ENCODE measurements at regions not wholly inside any gene's neighbourhood (a gene's known extent, or its start where the extent isn't known, plus 50 kb on each side); places are given as distances from the start of the nearest gene placed in this dataset.

DNA sequence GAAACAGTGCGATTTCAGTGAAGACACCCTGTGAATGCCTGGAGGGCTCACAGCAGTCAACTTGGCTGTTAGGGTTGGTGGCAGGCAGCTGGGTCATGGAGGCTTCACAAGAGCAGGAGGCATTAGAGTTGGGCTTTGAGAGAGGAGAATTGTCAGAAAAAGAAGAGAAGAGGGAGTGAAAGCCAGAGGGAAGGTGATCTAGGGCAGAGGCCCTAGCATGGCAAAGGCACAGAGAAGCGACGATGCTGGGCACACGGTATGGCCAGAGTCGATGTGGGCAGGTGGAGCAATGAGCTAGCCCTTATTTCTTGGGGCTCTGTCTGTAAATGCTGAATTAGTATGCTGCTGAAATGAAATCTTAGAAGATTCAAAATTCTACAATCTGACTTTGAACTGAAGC lies 52.6 kb upstream of the OLFM4 start:
- Mint-ChIP-seq H3K4me1 (no peaks in the 10 kb centered on the region), H3K27ac (no peak overlapping the region), H3K36me3 (no peaks in the 10 kb centered on the region), H3K9me3 (no peaks in the 10 kb centered on the region), H3K27me3 (peaks cover 11 to 21% of the 10 kb centered on the region in 2 donors), H3K4me3 (no peak overlapping the region)
- POLR2A ChIA-PET, result no interaction called here
- H3K36me3 ChIP-seq (ENCODE audit: control insufficient read depth in 2 of 2, extremely low read depth in 1 of 2, insufficient read depth in 1 of 2, low read length in 1 of 2), result no peaks in the 10 kb centered on the region
- no peak for DNase-seq
- no peaks in the 10 kb centered on the region for H3K9me3 ChIP-seq
- ATAC-seq (replicated peaks in 1 of 4), result no peak
- H3K4me3 ChIP-seq (ENCODE audit: control insufficient read depth in 1 of 2, extremely low read depth in 1 of 2, low read length in 1 of 2), result no peak overlapping the region
- 96% methylated on average over 4 of the region's 5 CpGs for WGBS (ENCODE audit: insufficient coverage)
- no peak overlapping the region for H3K27ac ChIP-seq (ENCODE audit: low read length)
- CTCF ChIA-PET, result interaction anchor here in 1 of 2 donors (1.5 kb wide), 1 partner anchor 8 kb away, joined by 4 read pairs; no protein-coding TSS in a partner anchor
- peaks cover 0 to 8% of the 10 kb centered on the region in 2 experiments for H3K27me3 ChIP-seq (replicated peaks in 1 of 2; ENCODE audit: control insufficient read depth in 2 of 2, extremely low read depth in 1 of 2, insufficient read depth in 2 of 2, low read length in 1 of 2)
- H3K4me1 ChIP-seq (ENCODE audit: control insufficient read depth in 1 of 2, extremely low read depth in 1 of 2, insufficient read depth in 2 of 2, low read length in 2 of 2), result no peaks in the 10 kb centered on the region

DNA sequence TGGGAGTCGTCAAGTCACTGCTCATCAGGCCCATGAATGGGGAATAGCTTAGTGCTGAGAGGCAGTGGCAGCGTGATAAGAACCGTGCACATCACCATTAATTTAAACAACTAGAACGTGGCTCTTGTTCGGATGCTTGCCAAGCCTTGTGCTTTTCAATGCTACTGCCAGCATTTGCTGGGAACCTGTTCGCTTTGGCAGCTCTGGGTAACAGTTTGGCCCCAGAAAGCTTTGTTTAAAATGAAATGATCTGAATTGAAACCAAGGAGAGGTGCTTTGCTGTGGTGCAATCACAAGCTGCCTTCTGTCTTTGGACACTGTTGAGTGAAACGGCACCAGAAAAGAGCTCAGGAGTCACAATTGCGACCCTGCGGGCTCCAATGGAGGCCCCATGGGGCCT lies 53.5 kb upstream of the OLFM4 start:
- no peaks in the 10 kb centered on the region for H3K4me1 Mint-ChIP-seq
- ChIA-PET POLR2A (no interaction called here), CTCF (no interaction called here)
- no peaks in the 10 kb centered on the region for H3K36me3 Mint-ChIP-seq
- H3K9me3 ChIP-seq, result no peaks in the 10 kb centered on the region
- H3K27me3 Mint-ChIP-seq, result peaks cover 11 to 18% of the 10 kb centered on the region in 2 donors
- H3K27ac ChIP-seq (ENCODE audit: low read length), result no peak overlapping the region
- H3K4me3 Mint-ChIP-seq, result no peak overlapping the region
- H3K36me3 ChIP-seq (ENCODE audit: control insufficient read depth in 2 of 2, extremely low read depth in 1 of 2, insufficient read depth in 1 of 2, low read length in 1 of 2), result no peaks in the 10 kb centered on the region
- no peak overlapping the region for H3K4me3 ChIP-seq (ENCODE audit: control insufficient read depth in 1 of 2, extremely low read depth in 1 of 2, low read length in 1 of 2)
- H3K27ac Mint-ChIP-seq, result no peak overlapping the region
- peaks cover 0 to 11% of the 10 kb centered on the region in 2 experiments for H3K27me3 ChIP-seq (replicated peaks in 1 of 2; ENCODE audit: control insufficient read depth in 2 of 2, extremely low read depth in 1 of 2, insufficient read depth in 2 of 2, low read length in 1 of 2)
- no peak for ATAC-seq (replicated peaks in 1 of 4)
- no peak for DNase-seq
- no peaks in the 10 kb centered on the region for H3K4me1 ChIP-seq (ENCODE audit: control insufficient read depth in 1 of 2, extremely low read depth in 1 of 2, insufficient read depth in 2 of 2, low read length in 2 of 2)
- 86% methylated on average over 1 of the region's 9 CpGs for WGBS (ENCODE audit: insufficient coverage)
- no peaks in the 10 kb centered on the region for H3K9me3 Mint-ChIP-seq

DNA sequence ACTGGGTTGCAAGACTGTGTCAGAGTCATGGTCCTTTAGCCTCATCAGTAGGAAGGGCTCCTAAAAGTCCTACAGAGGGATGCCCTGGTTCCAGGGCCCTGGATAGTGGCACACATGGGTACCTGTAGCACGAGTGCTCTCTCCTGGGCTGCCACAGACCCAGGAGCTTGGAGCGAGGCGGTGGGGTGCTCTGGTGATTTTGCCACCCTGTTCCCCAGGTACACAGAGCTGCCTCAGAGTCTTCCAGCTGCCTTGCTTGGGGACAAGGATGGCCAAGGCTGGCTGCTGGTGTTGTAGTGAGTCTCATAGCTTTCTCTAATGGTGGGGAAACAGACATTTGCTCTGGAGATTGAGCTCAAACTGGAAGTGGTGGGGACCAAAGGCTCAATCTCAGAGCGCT lies 53.9 kb upstream of the OLFM4 start:
- Histone ChIP-seq H3K4me1 (ENCODE audit: control insufficient read depth in 1 of 2, extremely low read depth in 1 of 2, insufficient read depth in 2 of 2, low read length in 2 of 2) (no peaks in the 10 kb centered on the region), H3K9me3 (no peaks in the 10 kb centered on the region), H3K27me3 (replicated peaks in 1 of 2; ENCODE audit: control insufficient read depth in 2 of 2, extremely low read depth in 1 of 2, insufficient read depth in 2 of 2, low read length in 1 of 2) (peaks cover 0 to 11% of the 10 kb centered on the region in 2 experiments), H3K27ac (ENCODE audit: low read length) (no peak overlapping the region), H3K36me3 (ENCODE audit: control insufficient read depth in 2 of 2, extremely low read depth in 1 of 2, insufficient read depth in 1 of 2, low read length in 1 of 2) (no peaks in the 10 kb centered on the region), H3K4me3 (ENCODE audit: control insufficient read depth in 1 of 2, extremely low read depth in 1 of 2, low read length in 1 of 2) (no peak overlapping the region)
- ChIA-PET POLR2A (no interaction called here), CTCF (no interaction called here)
- DNase-seq, result no peak
- Mint-ChIP-seq H3K27ac (no peak overlapping the region), H3K4me1 (no peaks in the 10 kb centered on the region), H3K36me3 (no peaks in the 10 kb centered on the region), H3K9me3 (no peaks in the 10 kb centered on the region), H3K4me3 (no peak overlapping the region), H3K27me3 (peaks cover 11 to 16% of the 10 kb centered on the region in 2 donors)
- no peak for ATAC-seq (replicated peaks in 1 of 4)
- whole genome bisulfite sequencing (ENCODE audit: insufficient coverage), result 76% methylated on average over 4 of the region's 4 CpGs

DNA sequence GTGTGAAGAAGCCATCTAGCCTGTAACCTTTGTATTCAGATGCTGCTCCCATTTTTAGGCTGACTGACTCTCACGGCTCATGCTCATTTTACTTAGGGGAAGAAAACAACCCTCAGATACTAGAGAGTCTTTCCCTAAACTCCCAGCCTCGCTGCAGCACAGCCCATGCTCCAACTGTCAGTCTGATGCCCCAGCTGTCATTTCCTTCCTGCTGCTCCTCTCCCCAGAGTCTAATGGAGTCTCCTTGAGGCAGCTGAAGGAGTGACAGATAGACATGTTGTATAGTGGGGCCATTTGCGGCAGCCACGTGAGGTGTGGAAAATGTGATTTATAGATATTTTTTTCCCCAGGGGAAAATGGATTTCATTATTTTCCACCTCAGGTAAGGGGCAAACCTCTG lies 59.2 kb upstream of the OLFM4 start:
- H3K9me3 ChIP-seq, result no peaks in the 10 kb centered on the region
- no peak overlapping the region for H3K4me3 ChIP-seq (ENCODE audit: control insufficient read depth in 1 of 2, extremely low read depth in 1 of 2, low read length in 1 of 2)
- H3K27ac ChIP-seq (ENCODE audit: low read length), result no peak overlapping the region
- Mint-ChIP-seq H3K4me3 (no peak overlapping the region), H3K9me3 (no peaks in the 10 kb centered on the region), H3K4me1 (no peaks in the 10 kb centered on the region), H3K27me3 (peaks cover 6 to 16% of the 10 kb centered on the region in 2 donors), H3K36me3 (no peaks in the 10 kb centered on the region), H3K27ac (no peak overlapping the region)
- ATAC-seq (replicated peaks in 1 of 4) (no peak), DNase-seq (no peak)
- POLR2A ChIA-PET, result interaction anchor here in 1 of 2 donors (0.6 kb wide), 1 partner anchor 9 kb away, joined by 3 read pairs; no protein-coding TSS in a partner anchor
- H3K4me1 ChIP-seq (ENCODE audit: control insufficient read depth in 1 of 2, extremely low read depth in 1 of 2, insufficient read depth in 2 of 2, low read length in 2 of 2), result no peaks in the 10 kb centered on the region
- peaks cover 0 to 9% of the 10 kb centered on the region in 2 experiments for H3K27me3 ChIP-seq (replicated peaks in 1 of 2; ENCODE audit: control insufficient read depth in 2 of 2, extremely low read depth in 1 of 2, insufficient read depth in 2 of 2, low read length in 1 of 2)
- CTCF ChIA-PET, result no interaction called here
- WGBS (ENCODE audit: insufficient coverage), result no CpG with 5 or more reads among the region's 4 CpGs
- H3K36me3 ChIP-seq (ENCODE audit: control insufficient read depth in 2 of 2, extremely low read depth in 1 of 2, insufficient read depth in 1 of 2, low read length in 1 of 2), result no peaks in the 10 kb centered on the region

DNA sequence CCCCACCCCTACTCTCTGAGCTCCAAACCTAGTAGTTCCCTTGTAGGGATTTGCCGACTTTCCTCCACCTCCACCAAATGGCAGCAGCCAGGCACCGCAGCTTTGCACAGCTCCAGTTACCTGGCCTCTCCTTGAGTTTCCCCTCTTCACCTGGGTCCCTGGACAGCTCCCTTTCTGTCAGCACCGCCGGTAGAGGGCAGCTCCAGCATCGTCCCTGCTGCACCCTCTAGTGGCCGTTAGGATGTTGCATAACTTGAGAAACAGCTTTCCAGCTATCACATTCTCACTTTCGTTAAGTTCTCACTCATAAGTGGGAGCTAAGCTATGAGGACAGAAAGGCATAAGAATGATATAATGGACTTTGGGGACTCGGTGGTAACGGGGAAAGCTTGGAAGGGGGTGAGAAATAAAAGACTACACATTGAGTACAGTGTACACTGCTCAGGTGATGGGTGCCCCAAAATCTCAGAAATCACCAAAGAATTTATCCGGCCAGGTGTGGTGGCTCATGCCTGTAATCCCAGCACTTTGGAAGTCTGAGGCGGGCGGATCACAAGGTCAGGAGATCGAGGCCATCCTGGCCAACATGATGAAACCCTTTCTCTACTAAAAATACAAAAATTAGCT lies 60.4 kb upstream of the OLFM4 start:
- H3K9me3 Mint-ChIP-seq, result no peaks in the 10 kb centered on the region
- Histone ChIP-seq H3K9me3 (no peaks in the 10 kb centered on the region), H3K36me3 (ENCODE audit: control insufficient read depth in 2 of 2, extremely low read depth in 1 of 2, insufficient read depth in 1 of 2, low read length in 1 of 2) (no peaks in the 10 kb centered on the region), H3K27me3 (replicated peaks in 1 of 2; ENCODE audit: control insufficient read depth in 2 of 2, extremely low read depth in 1 of 2, insufficient read depth in 2 of 2, low read length in 1 of 2) (peaks cover 0 to 9% of the 10 kb centered on the region in 2 experiments), H3K4me1 (ENCODE audit: control insufficient read depth in 1 of 2, extremely low read depth in 1 of 2, insufficient read depth in 2 of 2, low read length in 2 of 2) (no peaks in the 10 kb centered on the region), H3K27ac (ENCODE audit: low read length) (no peak overlapping the region), H3K4me3 (ENCODE audit: control insufficient read depth in 1 of 2, extremely low read depth in 1 of 2, low read length in 1 of 2) (no peak overlapping the region)
- no peaks in the 10 kb centered on the region for H3K36me3 Mint-ChIP-seq
- ChIA-PET POLR2A (no interaction called here), CTCF (interaction anchor here (0.6 to 1.6 kb wide), 17 partner anchors 9 to 362 kb away, joined by 3 to 10 read pairs (median 4); partner anchors contain the start of gene SUGT1 (in 1 of the 2))
- ATAC-seq (replicated peaks in 1 of 4) (peak; percentile 61 to 78 (median 70)), DNase-seq (peak in 34 of 35 experiments; percentile 12 to 65 (median 42))
- no peak overlapping the region for H3K27ac Mint-ChIP-seq
- no peak overlapping the region for H3K4me3 Mint-ChIP-seq
- peaks cover 3 to 12% of the 10 kb centered on the region in 2 donors for H3K27me3 Mint-ChIP-seq
- WGBS (ENCODE audit: insufficient coverage), result 0% methylated on average over 5 of the region's 13 CpGs
- H3K4me1 Mint-ChIP-seq, result no peaks in the 10 kb centered on the region

DNA sequence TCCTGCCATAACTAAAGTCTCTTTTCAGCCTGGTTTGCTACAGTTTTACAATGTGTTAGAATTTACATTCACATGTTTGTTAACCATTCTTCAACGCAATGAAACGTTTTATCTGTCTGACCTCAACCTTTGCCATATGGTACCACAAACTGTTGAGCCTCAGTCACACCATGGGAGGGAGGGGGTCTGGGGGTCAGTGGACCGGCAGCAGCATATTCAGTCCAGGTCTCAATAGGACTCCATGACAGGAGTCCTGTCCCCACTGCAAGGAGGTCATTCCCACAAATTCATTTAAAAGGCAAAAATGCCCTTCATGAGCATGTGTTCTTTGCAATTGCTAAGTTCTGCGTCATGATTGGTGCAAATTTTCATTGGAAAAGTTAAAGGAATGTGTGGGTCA lies 66.6 kb upstream of the OLFM4 start:
- H3K27ac ChIP-seq (ENCODE audit: low read length), result no peak overlapping the region
- 29% methylated on average over 1 of the region's 4 CpGs for WGBS (ENCODE audit: insufficient coverage)
- H3K27me3 ChIP-seq (replicated peaks in 1 of 2; ENCODE audit: control insufficient read depth in 2 of 2, extremely low read depth in 1 of 2, insufficient read depth in 2 of 2, low read length in 1 of 2), result peaks cover 0 to 3% of the 10 kb centered on the region in 2 experiments
- no peaks in the 10 kb centered on the region for H3K9me3 Mint-ChIP-seq
- H3K36me3 ChIP-seq (ENCODE audit: control insufficient read depth in 2 of 2, extremely low read depth in 1 of 2, insufficient read depth in 1 of 2, low read length in 1 of 2), result no peaks in the 10 kb centered on the region
- H3K36me3 Mint-ChIP-seq, result no peaks in the 10 kb centered on the region
- no peak overlapping the region for H3K4me3 ChIP-seq (ENCODE audit: control insufficient read depth in 1 of 2, extremely low read depth in 1 of 2, low read length in 1 of 2)
- no peak overlapping the region for H3K27ac Mint-ChIP-seq
- no peaks in the 10 kb centered on the region for H3K4me1 Mint-ChIP-seq
- H3K4me3 Mint-ChIP-seq, result no peak overlapping the region
- ChIA-PET POLR2A (interaction anchor here in 1 of 2 donors (0.7 kb wide), 1 partner anchor 73 kb away, joined by 4 read pairs; no protein-coding TSS in a partner anchor), CTCF (no interaction called here)
- ATAC-seq (replicated peaks in 1 of 4) (no peak), DNase-seq (no peak)
- H3K4me1 ChIP-seq (ENCODE audit: control insufficient read depth in 1 of 2, extremely low read depth in 1 of 2, insufficient read depth in 2 of 2, low read length in 2 of 2), result no peaks in the 10 kb centered on the region
- no peaks in the 10 kb centered on the region for H3K9me3 ChIP-seq
- peaks cover 0 to 2% of the 10 kb centered on the region in 2 donors for H3K27me3 Mint-ChIP-seq

Data from T-cell (primary cell).